T-helper 2 cell (primary cell): ENCODE measurements at regions not wholly inside any gene's neighbourhood (a gene's known extent, or its start where the extent isn't known, plus 50 kb on each side); places are given as distances from the start of the nearest gene placed in this dataset.
A peak's percentile ranks its signal among the peaks of the same experiment; 100 is the strongest.

ENCODE experiments used
- DNase-seq, 5 experiments: peaks; one replicate each; pipeline versions ENCODE4 v3.0.0 to v3.0.0-alpha.2; 2012 to 2022

GRCh38 chr6:156175433-156175832 lies 601.7 kb upstream of the ARID1B start:
- DNase-seq, result no peak

DNA sequence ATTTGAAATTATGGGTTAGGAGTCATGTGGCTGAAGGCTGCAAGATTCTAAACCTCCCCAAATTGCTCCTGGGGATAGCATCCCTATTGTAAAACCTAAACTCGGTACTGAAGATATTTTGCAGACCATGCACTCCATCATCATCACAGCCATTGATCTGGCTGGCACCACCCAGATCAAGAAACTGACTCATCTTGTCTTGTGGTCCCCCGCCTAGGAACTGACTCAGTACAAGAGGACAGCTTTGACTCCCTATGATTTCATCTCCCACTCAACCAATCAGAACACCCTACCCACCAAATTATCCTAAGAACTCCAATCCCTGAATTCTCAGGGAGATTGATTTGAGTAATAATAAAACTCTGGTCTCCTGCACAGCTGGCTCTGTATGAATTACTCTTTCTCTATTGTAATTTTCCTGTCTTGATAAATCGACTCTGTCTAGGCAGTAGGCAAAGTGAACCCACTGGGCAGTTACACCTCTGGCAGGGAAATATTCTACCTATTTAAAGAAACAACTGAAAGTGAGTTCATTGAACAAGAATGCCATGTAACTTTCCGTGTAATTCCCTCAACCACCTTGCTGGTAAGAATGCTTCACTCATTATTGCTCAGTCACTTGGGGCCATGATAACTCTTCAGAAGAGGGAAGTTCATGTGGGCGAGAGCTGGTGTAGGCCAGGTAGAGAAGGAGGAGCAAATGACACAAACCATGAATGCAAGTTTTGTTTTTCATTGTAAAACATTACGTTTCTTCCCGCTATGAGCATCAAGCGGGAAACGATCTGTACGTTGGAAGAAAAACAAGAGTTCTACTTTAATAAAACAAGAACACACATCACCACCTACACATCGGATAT lies 602.9 kb upstream of the ARID1B start:
- peak in 1 of 5 experiments; percentile 83 for DNase-seq

- no peak for DNase-seq
Observed at GRCh38 chr6:156169371-156169770, 607.8 kb upstream of the ARID1B start.

GRCh38 chr6:156167625-156168071 lies 609.5 kb upstream of the ARID1B start:
- DNase-seq, result no peak

DNA sequence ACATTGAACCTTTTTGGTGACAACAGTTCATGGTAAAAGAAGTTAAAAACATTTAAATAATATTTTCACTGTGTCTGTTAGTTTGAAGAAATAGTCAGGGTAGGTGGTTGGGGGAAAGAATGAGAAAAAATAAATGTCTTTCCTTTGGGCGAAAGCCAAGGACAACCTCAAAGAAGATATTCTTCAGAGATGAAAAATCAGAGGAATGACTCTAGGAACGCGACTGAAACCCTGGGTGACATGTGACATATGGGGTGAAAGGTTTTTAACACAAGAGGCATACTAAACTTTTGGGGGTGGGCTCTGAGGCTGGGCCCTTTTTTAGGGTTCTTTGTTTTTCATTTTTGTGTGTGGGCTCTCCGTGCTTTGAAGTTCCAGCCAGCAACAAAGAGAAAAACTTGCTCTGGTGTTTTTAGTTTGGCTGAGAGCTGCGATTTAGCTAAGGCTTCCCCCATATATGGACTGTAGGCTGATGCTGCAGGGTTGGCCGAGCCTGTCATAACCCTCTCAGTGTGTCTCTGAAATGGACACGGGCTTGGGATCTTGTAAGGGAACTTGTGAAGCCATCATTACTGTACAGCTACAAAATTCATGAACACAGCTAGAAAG lies 610.1 kb upstream of the ARID1B start:
- DNase-seq, result peak in 1 of 5 experiments; percentile 35

GRCh38 chr6:156166093-156166492 lies 611.1 kb upstream of the ARID1B start:
- peak in 1 of 5 experiments; percentile 49 for DNase-seq

DNA sequence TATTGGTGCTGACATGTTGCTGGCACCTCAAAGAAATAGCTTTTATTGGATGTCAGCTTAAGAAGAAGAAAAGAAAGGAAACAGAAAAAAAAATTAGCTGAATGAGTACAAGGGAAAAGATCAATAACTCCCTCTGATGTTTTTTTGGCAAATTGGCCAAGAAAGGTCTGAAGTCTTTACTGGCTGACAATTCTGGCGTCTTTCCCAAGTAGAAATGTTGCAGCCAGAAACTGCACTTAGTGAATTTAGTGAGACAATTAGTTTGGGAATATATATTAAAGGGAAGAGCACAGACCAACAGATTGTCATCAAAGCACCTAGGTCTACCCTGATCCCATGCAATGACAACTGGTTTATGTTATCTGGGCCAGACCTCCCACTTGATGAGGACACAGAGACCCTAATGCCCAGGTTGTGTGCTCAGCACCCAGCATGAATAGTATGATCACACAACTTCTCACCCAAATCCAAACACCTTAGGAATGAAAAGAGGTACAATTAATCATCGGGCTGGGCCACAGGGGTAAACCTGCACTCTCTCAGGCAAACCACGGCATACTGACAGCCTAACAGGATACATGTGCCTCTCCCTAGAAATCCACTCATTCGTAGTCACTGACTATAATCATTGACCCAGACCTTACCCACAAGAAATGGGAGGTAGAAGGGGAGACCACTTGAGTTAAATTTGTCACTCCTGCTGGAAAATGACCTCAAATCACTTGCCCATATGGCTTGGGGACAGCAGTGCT lies 612.3 kb upstream of the ARID1B start:
- DNase-seq, result no peak

DNA sequence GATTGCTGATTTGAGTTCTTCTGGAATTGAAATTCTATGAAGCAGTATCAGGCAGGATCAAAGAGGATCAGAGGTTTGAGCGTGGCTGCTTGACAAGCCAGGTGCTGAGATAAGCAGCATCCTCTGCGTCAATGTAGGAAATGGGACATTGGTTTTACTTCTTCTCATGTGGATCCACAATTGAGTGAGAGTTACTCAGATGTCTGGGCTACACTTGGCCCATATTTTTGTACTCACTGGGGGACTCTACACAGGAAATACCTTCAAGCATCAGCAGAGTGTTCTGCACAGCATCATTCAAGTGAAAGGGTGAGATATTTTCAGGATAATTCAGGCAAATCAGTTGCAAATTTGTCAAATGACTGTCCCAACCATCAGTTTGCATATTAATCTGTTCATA lies 613.9 kb upstream of the ARID1B start:
- DNase-seq, result no peak

DNA sequence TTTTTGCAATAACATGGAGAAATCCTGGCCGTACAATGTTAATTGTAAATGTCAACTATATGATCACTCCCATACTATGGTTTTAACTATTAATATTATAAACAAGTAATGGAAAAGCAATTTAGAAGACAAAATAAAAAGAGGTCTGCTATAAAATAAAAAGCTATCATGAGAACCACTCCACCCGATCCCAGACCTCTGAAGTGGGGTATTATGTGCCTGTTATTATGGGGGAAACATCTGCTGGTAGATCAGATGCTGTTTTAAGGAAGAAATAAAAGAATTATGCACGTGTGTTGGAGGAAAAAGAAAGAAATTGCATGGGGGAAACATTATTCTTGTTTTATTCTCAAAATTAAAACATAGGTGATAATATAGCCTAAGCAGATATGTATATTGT lies 615.7 kb upstream of the ARID1B start:
- no peak for DNase-seq

GRCh38 chr6:156160795-156161165 lies 616.4 kb upstream of the ARID1B start:
- no peak for DNase-seq

DNA sequence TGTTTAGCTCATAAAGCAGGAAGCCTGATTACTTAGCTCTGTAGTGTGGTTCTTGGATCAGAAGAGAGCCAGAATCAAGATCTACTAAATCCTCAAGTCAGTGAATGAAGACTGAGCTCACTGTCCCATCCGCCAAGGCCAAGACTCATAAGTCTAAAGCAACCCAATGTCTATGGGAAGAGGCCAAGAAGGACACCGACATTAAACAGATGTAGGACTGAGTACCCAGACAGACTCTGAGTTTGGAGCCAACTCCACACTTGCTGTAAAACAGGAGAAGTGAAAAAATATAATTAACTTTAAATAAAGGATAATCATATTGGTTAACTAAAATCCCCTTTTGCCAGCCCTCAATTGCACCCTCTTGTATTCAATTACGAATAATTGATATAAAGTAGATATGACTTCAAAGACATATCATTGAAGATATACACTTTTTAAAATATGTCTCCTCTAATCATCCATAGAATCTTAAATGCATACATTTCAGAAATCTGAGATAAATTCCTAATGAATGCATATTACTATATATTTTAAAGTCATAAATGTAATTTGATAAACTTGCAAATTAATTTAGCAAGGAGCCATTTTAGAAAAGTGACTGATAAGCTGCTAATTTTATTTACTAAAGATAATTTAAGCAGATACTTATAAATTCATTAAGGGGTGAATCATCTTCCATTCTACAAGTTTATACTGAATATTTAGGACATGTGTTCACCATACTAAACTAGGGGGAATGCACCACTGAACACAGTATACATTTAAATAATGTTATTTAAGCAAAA lies 617.0 kb upstream of the ARID1B start:
- DNase-seq, result no peak

GRCh38 chr6:156154896-156155295 lies 622.3 kb upstream of the ARID1B start:
- DNase-seq, result peak in 1 of 5 experiments; percentile 13

GRCh38 chr6:156150391-156150790 lies 626.8 kb upstream of the ARID1B start:
- DNase-seq, result no peak

DNA sequence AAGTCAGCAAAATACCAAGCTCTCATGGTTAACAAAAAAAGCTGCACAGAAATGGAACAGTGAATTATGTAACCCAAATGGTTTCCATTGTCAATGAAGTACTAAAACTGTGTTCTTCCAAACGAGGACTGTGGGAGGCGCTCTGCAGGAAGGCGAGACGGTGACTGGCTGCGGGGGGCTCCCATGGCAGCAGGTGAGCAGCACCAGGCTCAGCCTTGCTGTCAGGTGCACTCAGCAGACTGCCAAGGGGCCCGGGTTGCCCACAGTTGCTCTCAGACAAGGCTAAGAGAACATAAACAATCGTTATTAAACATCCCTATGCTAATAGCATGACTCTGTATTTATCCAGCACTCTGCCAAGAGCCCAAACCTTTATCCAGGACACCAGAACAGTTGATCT lies 630.3 kb upstream of the ARID1B start:
- DNase-seq, result no peak

- DNase-seq, result no peak
Observed at GRCh38 chr6:156131221-156131903, 645.8 kb upstream of the ARID1B start.

DNA sequence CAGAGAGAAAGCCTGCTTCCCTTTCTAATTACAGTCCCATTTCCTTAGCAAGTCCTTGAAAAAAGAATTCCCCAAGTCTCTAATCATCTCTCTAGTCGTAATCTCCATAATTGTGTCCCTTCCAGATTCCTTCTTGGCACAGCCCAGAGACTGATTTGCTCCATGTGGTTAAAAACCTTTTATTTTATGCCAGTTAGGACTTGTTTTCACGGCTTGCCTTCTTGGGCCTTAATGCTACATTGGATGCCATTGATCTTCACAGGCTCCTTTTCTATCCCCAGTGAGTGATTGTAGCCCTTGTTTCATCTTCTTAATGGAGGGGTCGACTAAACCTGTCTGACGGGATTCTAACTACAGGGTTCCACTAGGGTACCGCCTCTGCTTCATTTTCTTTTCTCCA lies 650.6 kb upstream of the ARID1B start:
- no peak for DNase-seq

DNA sequence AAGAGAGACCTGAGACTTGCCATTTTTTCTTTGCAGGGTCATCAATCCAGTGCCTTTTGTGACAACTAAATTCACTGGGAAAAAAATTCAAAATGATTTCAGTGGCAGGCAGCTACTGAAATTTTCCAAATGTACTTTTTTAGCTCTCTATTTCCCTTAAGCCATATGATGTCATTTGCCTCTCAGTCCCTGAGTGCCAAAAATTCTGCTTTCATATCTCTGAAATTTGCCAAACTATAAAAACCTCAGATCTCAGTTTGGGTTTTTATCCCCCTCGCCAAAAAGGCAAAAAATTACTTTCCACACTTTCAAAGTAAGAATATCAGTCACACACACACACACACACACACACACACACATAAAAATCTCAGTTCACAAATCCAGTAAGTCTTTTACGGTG lies 651.3 kb upstream of the ARID1B start:
- no peak for DNase-seq

DNA sequence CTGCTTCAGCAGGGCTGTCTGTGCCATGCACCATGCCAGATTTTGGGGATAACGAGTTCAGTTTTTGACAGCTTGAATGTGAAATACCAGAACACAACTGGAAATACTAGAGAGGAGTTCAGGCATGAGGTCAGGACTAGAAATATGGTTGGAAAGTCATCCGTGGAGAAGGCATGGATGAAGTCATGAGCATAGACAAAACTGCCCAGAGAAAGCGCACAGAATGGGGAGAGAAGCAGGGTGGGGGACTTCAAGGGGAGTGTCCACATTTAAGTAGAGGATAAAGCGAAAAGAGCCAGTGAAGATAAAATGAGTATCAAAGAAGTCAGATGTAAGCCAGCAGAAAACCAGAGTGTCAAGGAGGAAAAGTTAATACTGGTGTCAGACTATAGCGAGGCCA lies 653.4 kb upstream of the ARID1B start:
- DNase-seq, result no peak

GRCh38 chr6:156121973-156122372 lies 655.2 kb upstream of the ARID1B start:
- no peak for DNase-seq

- no peak for DNase-seq
Observed at GRCh38 chr6:156114541-156114940, 658.9 kb upstream of the NOX3 start.

GRCh38 chr6:156113631-156114030 lies 658.0 kb upstream of the NOX3 start:
- no peak for DNase-seq

- no peak for DNase-seq
Observed at GRCh38 chr6:156111913-156112312, 656.3 kb upstream of the NOX3 start.
